HG03439 (cell line): ENCODE measurements at regions not wholly inside any gene's neighbourhood (a gene's known extent, or its start where the extent isn't known, plus 50 kb on each side); places are given as distances from the start of the nearest gene placed in this dataset.
"Not testable (repeated sequence)": the region's sequence is repeated elsewhere in the genome, so short reads cannot be mapped to it uniquely, and the experiment has no call there.

Source experiments
- ATAC-seq: cut with Tn5 transposase; IDR thresholded peaks from one replicate; pipeline ENCODE4 v1.9.1; 2021; ENCODE audit warnings: mild to moderate bottlenecking, moderate library complexity; ENCODE audit not compliant: unreplicated experiment

DNA sequence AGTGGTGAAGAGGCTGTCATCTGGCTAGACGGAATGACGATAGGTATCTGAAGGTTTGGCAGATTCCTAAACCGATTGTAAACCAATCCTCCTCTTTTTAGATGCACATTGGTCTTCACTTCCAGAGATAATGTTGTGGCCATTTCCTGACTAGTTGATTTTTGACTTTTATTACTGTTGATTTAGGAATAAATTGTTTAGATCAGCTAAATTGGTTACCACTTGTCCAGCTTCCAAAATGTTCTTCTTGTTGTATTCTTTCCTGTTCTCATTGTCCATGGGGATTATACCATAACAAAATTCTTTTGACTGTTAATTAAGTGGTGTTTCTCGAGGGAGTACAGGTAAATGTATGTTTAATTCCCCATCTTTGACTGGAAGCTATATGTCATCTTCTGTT is 119.7 kb downstream of the MACROH2A1 start:
- no peak for ATAC-seq

DNA sequence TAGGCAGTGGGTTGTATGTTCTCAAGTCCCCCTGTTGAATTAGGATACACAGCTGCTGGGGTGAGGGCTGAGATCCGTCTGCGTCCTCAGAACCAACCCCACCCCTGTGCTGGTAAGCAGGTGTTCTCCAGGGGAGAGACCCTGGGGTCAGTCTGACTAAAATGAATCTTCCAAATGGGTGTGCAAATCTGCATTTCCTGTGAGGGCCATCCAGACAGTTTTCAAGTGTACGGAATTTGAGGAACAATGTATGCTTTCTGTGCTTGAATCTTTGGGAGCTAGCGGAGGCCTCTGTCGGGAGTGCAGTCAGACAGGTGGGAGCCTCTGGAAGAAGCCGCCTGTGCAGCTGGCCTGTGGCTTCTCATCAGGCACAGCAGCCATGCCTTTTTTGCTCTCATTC is 122.9 kb downstream of the MACROH2A1 start:
- no peak for ATAC-seq

- no peak for ATAC-seq
These were observed 125.8 kb downstream of the MACROH2A1 start for GRCh38 chr5:135273212-135273611.

- no peak for ATAC-seq
These were observed 126.7 kb downstream of the MACROH2A1 start for GRCh38 chr5:135272311-135272805.

DNA sequence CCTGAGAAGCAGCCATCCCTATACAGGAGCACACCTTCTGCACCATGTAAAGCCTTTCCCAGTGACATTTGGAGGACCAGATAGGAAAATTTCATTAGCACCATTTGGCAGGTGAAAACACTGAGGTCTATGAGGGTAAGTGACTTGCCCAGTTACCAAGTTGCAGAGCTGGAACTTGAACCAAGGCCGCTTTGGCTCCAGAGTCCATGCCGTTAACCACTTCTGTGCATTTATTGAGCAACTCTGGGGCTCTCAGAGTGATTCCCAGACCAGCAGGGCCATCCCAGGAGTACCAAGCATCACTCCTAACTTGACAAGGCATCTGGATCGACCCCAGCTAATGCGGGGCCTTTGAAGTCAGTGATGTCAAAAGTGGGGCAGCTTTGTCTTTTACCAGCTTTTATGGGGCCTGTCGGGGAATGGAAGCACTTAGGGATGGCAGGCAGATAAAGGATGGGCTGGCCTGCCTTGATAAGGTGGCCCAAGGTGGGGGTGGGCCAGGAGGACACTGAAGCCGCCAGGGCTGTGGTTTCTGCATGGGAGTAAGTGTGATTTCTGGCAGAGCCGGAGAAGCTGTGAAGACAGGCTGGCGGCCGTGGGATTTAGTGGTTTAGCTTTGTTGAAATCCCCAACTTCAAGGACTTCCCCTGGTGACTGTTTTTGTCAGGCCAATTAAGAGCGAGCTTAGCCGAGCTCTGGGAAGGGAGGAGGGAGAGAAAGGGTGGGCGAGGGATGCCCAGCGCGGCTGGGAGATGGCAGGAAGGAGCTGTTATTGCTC is 127.3 kb downstream of the MACROH2A1 start:
- ATAC-seq, result no peak

DNA sequence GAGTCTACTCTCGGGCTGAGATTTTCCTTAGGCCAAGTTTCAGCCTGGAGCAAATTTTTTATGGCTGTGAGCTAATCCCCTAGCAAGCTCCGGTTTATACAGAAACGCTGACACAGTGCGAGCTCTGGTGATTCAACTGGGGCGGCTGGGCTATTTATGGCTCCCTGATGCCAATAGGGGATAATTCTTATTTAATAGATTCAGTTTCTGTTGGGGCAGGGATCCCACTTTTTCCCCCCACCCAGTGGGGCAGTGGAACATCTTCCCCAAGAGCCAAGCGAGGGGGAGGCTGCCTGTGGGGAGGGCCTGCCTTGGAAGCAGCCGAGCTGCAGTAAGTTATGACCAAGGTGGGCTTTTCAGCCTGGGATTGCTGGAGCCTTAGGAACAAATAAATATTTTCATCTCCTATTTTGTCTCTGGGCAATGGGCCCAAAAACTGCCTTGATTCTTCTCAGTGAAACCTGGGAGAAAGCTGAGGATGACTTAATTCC is 129.1 kb downstream of the MACROH2A1 start:
- no peak for ATAC-seq

- no peak for ATAC-seq
These were observed 129.8 kb downstream of the MACROH2A1 start for GRCh38 chr5:135269199-135269598.

DNA sequence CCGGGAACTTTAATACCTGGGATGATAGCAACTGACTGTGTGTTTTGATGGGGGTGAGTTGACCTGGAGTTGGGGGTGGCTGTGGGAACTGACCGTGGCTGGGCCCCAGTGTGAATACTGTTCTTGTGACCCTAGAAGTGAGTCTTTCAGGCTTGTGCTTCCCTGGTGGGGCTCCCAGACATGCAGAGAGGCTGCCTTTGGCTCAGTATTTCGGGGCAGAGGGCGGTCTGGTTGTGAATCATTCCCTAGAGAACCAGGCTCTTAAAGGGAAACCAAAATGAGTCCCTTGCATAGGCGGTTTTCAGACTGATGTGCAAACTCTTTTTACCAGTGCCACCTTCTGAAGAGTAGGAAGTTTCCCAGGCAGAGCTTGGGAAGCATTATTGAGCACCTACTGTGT is 132.1 kb downstream of the MACROH2A1 start:
- no peak for ATAC-seq

- ATAC-seq, result no peak
These were observed 132.8 kb downstream of the MACROH2A1 start for GRCh38 chr5:135266303-135266635.

DNA sequence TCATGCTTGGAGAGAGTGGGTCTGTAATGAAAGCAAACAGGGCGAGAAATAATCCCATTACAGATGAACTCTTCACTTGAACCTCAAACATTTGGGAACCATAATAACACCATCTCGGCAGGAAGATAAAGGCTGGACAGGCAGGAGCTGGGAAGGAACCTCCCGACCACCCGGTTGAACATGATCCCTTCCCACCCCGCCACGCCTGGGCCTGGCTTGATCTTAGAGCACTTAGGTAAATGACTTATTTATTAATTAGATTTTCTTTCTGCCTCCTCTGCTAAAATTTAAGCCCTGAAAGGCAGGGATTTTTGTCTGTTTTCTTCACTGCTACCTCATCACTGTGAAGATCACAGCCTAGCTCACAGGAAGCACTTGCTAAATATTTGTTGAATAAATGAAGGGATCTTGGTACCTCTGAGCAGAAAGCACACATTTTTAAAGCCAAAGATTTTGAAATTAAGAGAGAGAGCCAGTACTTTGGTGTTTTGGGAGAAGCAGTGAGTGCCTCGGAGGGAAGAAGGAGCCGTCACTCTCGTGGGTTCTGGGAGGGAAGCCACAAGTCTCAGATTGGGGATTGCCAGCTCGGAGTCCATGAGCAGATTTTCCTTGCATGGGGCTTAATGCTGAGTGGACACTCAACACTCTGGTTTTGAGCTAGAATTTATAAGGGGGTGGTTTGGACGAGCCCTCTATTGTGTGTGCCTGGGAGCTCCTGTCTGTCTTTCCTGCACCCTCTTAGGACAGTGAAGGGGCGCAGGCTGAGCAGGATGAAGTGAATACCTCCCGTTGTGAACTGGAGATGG is 133.3 kb downstream of the MACROH2A1 start:
- ATAC-seq, result no peak

GRCh38 chr5:135264451-135265440 is 134.3 kb downstream of the MACROH2A1 start:
- ATAC-seq, result no peak

- ATAC-seq, result no peak
These were observed 135.9 kb downstream of the MACROH2A1 start for GRCh38 chr5:135263022-135263668.

DNA sequence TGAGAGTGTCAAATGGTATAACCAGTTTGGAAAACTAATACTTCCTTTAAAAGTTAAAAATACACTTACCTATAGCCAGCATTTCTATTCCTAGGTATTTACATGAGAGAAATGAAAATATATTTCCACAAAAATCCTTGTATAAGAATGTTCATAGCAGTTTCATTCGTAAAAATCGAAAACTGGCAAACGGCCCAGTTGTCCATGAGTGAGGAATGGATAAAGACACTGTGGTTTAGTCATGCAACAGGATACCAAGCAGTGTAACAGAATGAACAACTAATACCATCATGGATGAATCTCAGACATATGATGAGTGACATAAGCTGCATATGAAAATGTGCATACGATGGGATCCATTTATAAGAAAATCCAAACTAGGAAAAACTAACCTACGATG is 136.7 kb downstream of the MACROH2A1 start:
- ATAC-seq, result no peak

DNA sequence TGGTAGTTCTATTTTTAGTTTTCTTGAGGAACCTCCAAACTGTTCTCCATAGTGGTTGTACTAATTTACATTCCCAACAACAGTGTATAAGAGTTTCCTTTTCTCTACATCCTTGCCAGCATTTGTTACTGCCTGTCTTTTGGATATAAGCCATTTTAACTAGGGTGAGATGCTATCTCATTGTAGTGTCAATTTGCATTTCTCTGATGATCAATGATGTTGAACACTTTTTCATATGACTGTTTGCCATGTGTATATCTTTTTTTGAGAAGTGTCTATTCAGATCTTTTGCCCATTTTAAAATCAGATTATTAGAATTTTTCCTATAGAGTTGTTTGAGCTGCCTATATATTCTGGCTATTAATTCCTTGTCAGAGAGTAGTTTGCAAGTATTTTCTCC is 138.9 kb downstream of the MACROH2A1 start:
- not testable (repeated sequence) for ATAC-seq

DNA sequence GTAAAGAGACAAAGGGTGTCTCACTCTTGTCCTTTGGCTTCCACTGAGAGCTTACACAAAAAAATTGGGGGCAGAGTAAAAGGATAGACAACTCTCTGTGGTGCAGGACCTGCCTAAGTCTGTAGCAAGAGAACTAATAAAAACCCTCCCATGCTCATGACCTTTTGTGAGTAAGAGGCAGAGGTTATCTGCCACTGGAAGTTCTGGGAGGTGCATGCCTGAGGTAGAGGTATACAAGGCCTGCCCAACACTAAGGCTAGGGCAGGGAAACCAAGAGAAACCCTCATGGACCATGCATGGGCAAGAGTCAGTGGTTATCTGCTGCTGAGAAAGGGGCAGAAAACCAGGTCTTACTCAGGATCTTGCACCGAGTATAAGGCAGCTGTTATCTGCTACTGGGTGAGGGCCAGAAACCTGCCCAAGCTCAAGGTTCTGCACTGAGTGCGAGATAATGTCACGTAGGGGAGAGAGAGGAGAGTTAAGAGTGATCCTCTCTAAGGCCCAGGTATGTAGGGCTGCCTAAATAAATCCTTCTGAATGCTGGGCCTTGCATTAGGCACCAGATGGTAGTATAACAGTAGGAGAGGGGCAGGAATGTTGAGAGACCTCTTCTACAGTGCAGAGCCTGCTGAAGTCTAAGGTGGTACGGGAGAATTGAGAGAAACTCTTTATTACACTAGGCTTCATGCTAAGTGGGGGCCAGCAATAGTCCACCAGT is 143.4 kb downstream of the MACROH2A1 start:
- ATAC-seq, result no peak

DNA sequence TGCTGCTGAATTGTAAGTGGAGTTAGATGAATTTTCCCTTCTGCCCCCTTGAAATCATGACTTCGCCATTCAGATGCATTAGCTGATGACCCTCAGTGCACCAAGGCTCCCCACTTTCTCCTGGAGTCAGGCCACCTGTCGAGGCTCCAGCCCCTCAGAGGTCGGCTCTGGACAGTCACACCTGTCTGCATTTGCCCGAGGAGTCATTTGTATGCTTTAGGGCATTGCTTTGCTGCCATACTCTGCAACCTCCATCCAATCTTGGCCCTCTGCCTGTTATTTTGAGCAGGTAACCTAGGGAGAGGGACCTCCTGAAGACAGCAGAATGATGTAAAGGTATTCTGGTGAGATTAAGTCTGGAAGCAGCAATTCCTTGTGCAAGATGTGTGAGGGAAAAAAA is 144.8 kb downstream of the MACROH2A1 start:
- no peak for ATAC-seq

- no peak for ATAC-seq
These were observed 145.3 kb downstream of the MACROH2A1 start for GRCh38 chr5:135253601-135254178.

DNA sequence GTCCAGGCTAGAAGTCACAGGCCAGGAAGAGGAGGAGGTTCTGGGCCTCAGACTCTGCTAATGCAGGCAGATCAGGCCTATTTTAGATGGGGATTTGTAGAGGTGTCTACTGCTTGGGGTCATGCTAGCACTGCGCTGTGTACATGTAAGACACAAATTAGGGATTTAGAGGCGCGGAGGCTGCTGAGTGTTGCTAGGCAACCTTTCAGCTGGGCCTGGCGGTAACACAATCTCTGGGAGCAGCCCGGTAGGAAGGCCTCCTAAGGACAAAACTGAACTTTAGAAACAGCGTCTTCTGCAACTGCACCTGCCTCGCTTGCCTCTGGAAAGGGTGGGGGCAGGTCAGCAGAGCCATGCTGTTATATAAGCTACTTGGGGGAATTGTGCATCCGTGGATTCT is 147.9 kb downstream of the MACROH2A1 start:
- ATAC-seq, result no peak

DNA sequence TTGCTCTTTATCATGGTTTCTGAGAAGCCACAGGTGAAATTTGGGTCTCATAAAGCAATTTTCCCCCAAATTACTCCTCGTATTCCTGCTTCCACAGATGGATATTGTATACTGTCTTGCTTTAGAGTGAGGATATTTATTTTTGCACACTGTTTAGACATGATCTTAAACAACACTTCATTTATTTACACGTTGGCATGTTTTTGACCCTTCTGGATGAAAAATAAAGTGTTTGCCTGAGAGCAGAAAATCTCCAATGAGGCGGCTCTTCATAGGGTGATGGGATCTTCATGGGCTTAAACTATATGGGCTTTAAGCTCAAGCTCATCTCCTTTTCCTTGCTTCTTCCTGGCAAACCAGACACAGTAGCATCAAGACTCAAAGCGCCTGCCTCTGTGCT is 148.4 kb downstream of the MACROH2A1 start:
- ATAC-seq, result no peak
